HCT116 (cell line): ENCODE measurements at regions not wholly inside any gene's neighbourhood (a gene's known extent, or its start where the extent isn't known, plus 50 kb on each side); places are given as distances from the start of the nearest gene placed in this dataset.

ENCODE experiments used
- ATAC-seq: fragments of 200-7000 bp; cut with Tn5 transposase; 2 replicates; pipeline ENCODE4 v1.9.1; 2020; ENCODE audit warnings: mild to moderate bottlenecking, moderate library complexity
- BruUV-seq: library from RNA; stranded (reverse); fragments of 400-500 nt; replicated peaks from 2 replicates; lab custom pipeline; 2021; lab: Mats Ljungman, UMichigan
- CTCF ChIA-PET: fragments of 300-600 bp; sonication (Branson Sonifier 250); formaldehyde crosslinking; loops from one replicate; lab custom pipeline; 2021; ENCODE audit warnings: antibody characterized with exemption; lab: Charles Lee
- POLR2A ChIA-PET: fragments of 300-600, 350-600 bp; sonication (Branson Sonifier 250); formaldehyde crosslinking; loops from one replicate; lab custom pipeline; 2021; ENCODE audit warnings: antibody characterized with exemption; lab: Charles Lee
- RAD21 ChIA-PET, 2 experiments: fragments of 300-600 bp; sonication (Branson Sonifier 250); formaldehyde crosslinking; loops; one replicate each; lab custom pipeline; 2023; ENCODE audit warnings: low total read pairs in 2 of 2; ENCODE audit not compliant: uncharacterized antibody in 2 of 2, unreplicated experiment in 2 of 2, low non-redundant PET in 1 of 2; lab: Charles Lee
- DNase-seq: peaks from one replicate; pipeline ENCODE4 v3.0.0-alpha.2; 2010; ENCODE audit warnings: low read depth, low spot score
- H2AFZ ChIP-seq: fragments of 200-600 bp; shearing (Covaris generic), sonication (generic); 2 replicates; pipeline ENCODE4 v1.6.1; 2017; ENCODE audit warnings: low read depth, mixed run types, mixed read lengths, antibody characterized with exemption, low read length; ENCODE audit not compliant: poor library complexity, severe bottlenecking
- H3K27ac ChIP-seq: 2 replicates; pipeline ENCODE4 v1.5.1; 2012; ENCODE audit warnings: low read depth, low read length
- H3K27me3 ChIP-seq: fragments of 200-600 bp; sonication (generic); 2 replicates; pipeline ENCODE4 v1.6.1; 2016; ENCODE audit warnings: mixed run types, low read length, mixed read lengths; ENCODE audit not compliant: insufficient read depth
- H3K36me3 ChIP-seq, 2 experiments: fragments of 200-500 bp in 1 of 2; fragments of 200-600 bp in 1 of 2; sonication (Bioruptor generic) in 1 of 2; sonication (generic) in 1 of 2; 2 replicates each; pipeline versions ENCODE4 v1.5.1 to v1.6.1; 2014 to 2016; ENCODE audit warnings: low read length in 2 of 2, inconsistent platforms in 1 of 2, mixed read lengths in 1 of 2, mixed run types in 1 of 2; ENCODE audit not compliant: insufficient read depth in 2 of 2, control insufficient read depth in 1 of 2
- H3K4me1 ChIP-seq, 2 experiments: fragments of 200-600 bp in 1 of 2; sonication (generic) in 1 of 2; 2 replicates each; pipeline versions ENCODE4 v1.5.1 to v1.6.1; 2012 to 2017; ENCODE audit warnings: low read length in 2 of 2, inconsistent platforms in 1 of 2, mild to moderate bottlenecking in 1 of 2, mixed read lengths in 1 of 2, mixed run types in 1 of 2, moderate library complexity in 1 of 2; ENCODE audit not compliant: insufficient read depth in 2 of 2, control insufficient read depth in 1 of 2
- H3K4me2 ChIP-seq: fragments of 200-600 bp; sonication (generic); 2 replicates; pipeline ENCODE4 v1.6.1; 2017; ENCODE audit warnings: mixed run types, low read length, mixed read lengths
- H3K4me3 ChIP-seq, 2 experiments: fragments of 200-600 bp in 1 of 2; sonication (generic) in 1 of 2; replicated peaks in 1 of 2; 2 replicates each; pipeline ENCODE4 v1.5.1; 2011 to 2016; ENCODE audit warnings: low read length in 2 of 2, control low read depth in 1 of 2, low read depth in 1 of 2, mild to moderate bottlenecking in 1 of 2, mixed read lengths in 1 of 2, mixed run types in 1 of 2
- H3K79me2 ChIP-seq: fragments of 200-600 bp; sonication (generic); 2 replicates; pipeline ENCODE4 v1.6.1; 2017; ENCODE audit warnings: mild to moderate bottlenecking, mixed run types, low read length, moderate library complexity, mixed read lengths; ENCODE audit not compliant: insufficient read depth
- H3K9ac ChIP-seq: fragments of 200-600 bp; sonication (generic); 2 replicates; pipeline ENCODE4 v1.6.1; 2016; ENCODE audit warnings: low read length, mixed read lengths
- H3K9me2 ChIP-seq: fragments of 200-600 bp; sonication (generic), shearing (Covaris generic); 2 replicates; pipeline ENCODE4 v1.6.1; 2017; ENCODE audit warnings: mixed run types, mild to moderate bottlenecking, moderate library complexity; ENCODE audit not compliant: insufficient read depth
- H3K9me3 ChIP-seq, 2 experiments: fragments of 200-500 bp in 1 of 2; fragments of 200-600 bp in 1 of 2; sonication (Bioruptor generic) in 1 of 2; sonication (generic) in 1 of 2; 2 replicates each; pipeline ENCODE4 v1.6.1; 2014 to 2017; ENCODE audit warnings: low read length in 2 of 2, mixed read lengths in 2 of 2, inconsistent platforms in 1 of 2, low read depth in 1 of 2, mild to moderate bottlenecking in 1 of 2, mixed run types in 1 of 2, moderate library complexity in 1 of 2; ENCODE audit not compliant: control insufficient read depth in 1 of 2, insufficient read depth in 1 of 2
- H4K20me1 ChIP-seq: fragments of 200-600 bp; sonication (generic), shearing (Covaris generic); 2 replicates; pipeline ENCODE4 v1.6.1; 2017; ENCODE audit warnings: mixed run types, mild to moderate bottlenecking, moderate library complexity; ENCODE audit not compliant: insufficient read depth
- CBX3 ChIP-seq: IDR thresholded peaks from 2 replicates; pipeline ENCODE4 v1.6.1; 2012; ENCODE audit warnings: low read depth
- CEBPB ChIP-seq: IDR thresholded peaks from 2 replicates; pipeline ENCODE4 v1.6.1; 2012; ENCODE audit warnings: low read depth
- EGR1 ChIP-seq: IDR thresholded peaks from 2 replicates; pipeline ENCODE4 v1.6.1; 2012; ENCODE audit warnings: low read depth
- EZH2 ChIP-seq: fragments of 200-600 bp; sonication (generic); IDR thresholded peaks from 2 replicates; pipeline ENCODE4 v1.6.1; 2017; ENCODE audit warnings: antibody characterized with exemption, mixed run types
- FOSL1 ChIP-seq: IDR thresholded peaks from 2 replicates; pipeline ENCODE4 v1.6.1; 2012; ENCODE audit warnings: low read depth
- MAX ChIP-seq: IDR thresholded peaks from 2 replicates; pipeline ENCODE4 v1.6.1; 2012
- SIN3A ChIP-seq: IDR thresholded peaks from 2 replicates; pipeline ENCODE4 v1.6.1; 2012; ENCODE audit warnings: low read depth
- SP1 ChIP-seq: IDR thresholded peaks from 2 replicates; pipeline ENCODE4 v1.6.1; 2012; ENCODE audit warnings: low read depth
- SRF ChIP-seq: IDR thresholded peaks from 2 replicates; pipeline ENCODE4 v1.6.1; 2012; ENCODE audit warnings: low read depth
- YY1 ChIP-seq: IDR thresholded peaks from 2 replicates; pipeline ENCODE4 v1.6.1; 2011; ENCODE audit warnings: low read length, low read depth, moderate library complexity, mild to moderate bottlenecking; ENCODE audit not compliant: insufficient replicate concordance; ENCODE audit errors: extremely low read depth
- ZBTB33 ChIP-seq: IDR thresholded peaks from 2 replicates; pipeline ENCODE4 v1.6.1; 2011; ENCODE audit warnings: mild to moderate bottlenecking, low read length, moderate library complexity; ENCODE audit not compliant: insufficient replicate concordance; ENCODE audit errors: extremely low read depth
- ZFX ChIP-seq: fragments of 450-650 bp; IDR thresholded peaks from 2 replicates; pipeline ENCODE4 v1.6.1; 2017
- ZNF274 ChIP-seq: fragments of 200-500 bp; sonication (Bioruptor generic); IDR thresholded peaks from 2 replicates; pipeline ENCODE4 v1.6.1; 2014; ENCODE audit warnings: mild to moderate bottlenecking, low read depth, low read length, inconsistent platforms
- intact Hi-C: fragments of 100-400 bp; cut with micrococcal nuclease; formaldehyde crosslinking; loops from 2 replicates; pipeline ENCODE4 v1.10.0; 2022

- ChIA-PET CTCF (interaction anchor here (1.5 kb wide), 1 partner anchor 117 kb away, joined by 5 read pairs; no protein-coding TSS in a partner anchor), RAD21 (no interaction called here), POLR2A (no interaction called here)
- H3K9me2 ChIP-seq: no peaks in the 10 kb centered on the region
- no peaks in the 10 kb centered on the region for H3K4me1 ChIP-seq
- ATAC-seq: no peak
- H3K27ac ChIP-seq: no peak overlapping the region
- TF ChIP-seq EGR1: no peak
- intact Hi-C loops: no loop called here
- H2AFZ ChIP-seq: no peak overlapping the region
- BruUV-seq: no TSS peak
- H3K36me3 ChIP-seq: no peaks in the 10 kb centered on the region
- H3K9me3 ChIP-seq: no peaks in the 10 kb centered on the region
- no peaks in the 10 kb centered on the region for H3K79me2 ChIP-seq
- H3K4me2 ChIP-seq: no peak overlapping the region
- no peak for DNase-seq
- no peaks in the 10 kb centered on the region; the same call in 1 of the 2 replicates for H3K27me3 ChIP-seq
- no peak overlapping the region for H3K9ac ChIP-seq
- no peaks in the 10 kb centered on the region for H4K20me1 ChIP-seq
- H3K4me3 ChIP-seq: no peak overlapping the region
These were observed 146.9 kb downstream of the TRIM29 start for GRCh38 chr11:119991022-119991404.

GRCh38 chr11:119990309-119991021 is 147.4 kb downstream of the TRIM29 start:
- H3K27me3 ChIP-seq: no peaks in the 10 kb centered on the region; the same call in 1 of the 2 replicates
- no peaks in the 10 kb centered on the region for H3K4me1 ChIP-seq
- intact Hi-C loops: no loop called here
- no peaks in the 10 kb centered on the region for H4K20me1 ChIP-seq
- ATAC-seq (no peak), DNase-seq (no peak)
- POLR2A ChIA-PET: no interaction called here
- no peaks in the 10 kb centered on the region for H3K9me2 ChIP-seq
- H3K36me3 ChIP-seq: no peaks in the 10 kb centered on the region
- no peak overlapping the region for H3K4me2 ChIP-seq
- RAD21 ChIA-PET: no interaction called here
- no peak overlapping the region for H3K9ac ChIP-seq
- no peaks in the 10 kb centered on the region for H3K9me3 ChIP-seq
- H3K27ac ChIP-seq: no peak overlapping the region
- no peak overlapping the region for H2AFZ ChIP-seq
- BruUV-seq: no TSS peak
- no peak for TF ChIP-seq CEBPB
- no peak for TF ChIP-seq SIN3A
- TF ChIP-seq YY1: no peak
- no peak for TF ChIP-seq ZFX
- TF ChIP-seq FOSL1: no peak
- TF ChIP-seq MAX: no peak
- TF ChIP-seq SRF: no peak
- TF ChIP-seq SP1: no peak
- no peak for TF ChIP-seq ZNF274
- TF ChIP-seq ZBTB33: no peak
- no peak for TF ChIP-seq EZH2
- TF ChIP-seq CBX3: no peak
- no peaks in the 10 kb centered on the region for H3K79me2 ChIP-seq
- no peak overlapping the region for H3K4me3 ChIP-seq
- CTCF ChIA-PET: interaction anchor here (1.5 kb wide), 1 partner anchor 118 kb away, joined by 5 read pairs; no protein-coding TSS in a partner anchor
